GM23338 (cell line): ENCODE measurements at regions not wholly inside any gene's neighbourhood (a gene's known extent, or its start where the extent isn't known, plus 50 kb on each side); places are given as distances from the start of the nearest gene placed in this dataset.

Experiments
- ATAC-seq: fragments of 200-7000 bp; cut with Tn5 transposase; 3 replicates; pipeline ENCODE4 v1.9.1; 2020
- DNase-seq: peaks from one replicate; pipeline ENCODE4 v3.0.0-alpha.2; 2015; ENCODE audit warnings: low spot score
- H2AFZ ChIP-seq: fragments of 200-600 bp; sonication (generic); 2 replicates; pipeline ENCODE4 v1.8.0; 2016; ENCODE audit warnings: antibody characterized with exemption, mild to moderate bottlenecking, moderate library complexity
- H3F3A ChIP-seq: fragments of 200-600 bp; sonication (generic); replicated peaks from 2 replicates; pipeline ENCODE4 v1.8.0; 2017; ENCODE audit warnings: antibody characterized with exemption, mixed run types, low read depth
- H3K27ac ChIP-seq: fragments of 200-600 bp; sonication (generic); 2 replicates; pipeline ENCODE4 v1.6.1; 2016; ENCODE audit warnings: low read depth
- H3K27me3 ChIP-seq: fragments of 200-600 bp; sonication (generic); 2 replicates; pipeline ENCODE4 v1.8.0; 2016; ENCODE audit warnings: mild to moderate bottlenecking, mixed run types, moderate library complexity; ENCODE audit not compliant: insufficient read depth
- H3K36me3 ChIP-seq: fragments of 200-600 bp; sonication (generic); 2 replicates; pipeline ENCODE4 v1.8.0; 2016; ENCODE audit warnings: mild to moderate bottlenecking; ENCODE audit not compliant: insufficient read depth
- H3K4me1 ChIP-seq: fragments of 200-600 bp; sonication (generic); 2 replicates; pipeline ENCODE4 v1.8.0; 2016; ENCODE audit warnings: mild to moderate bottlenecking, moderate library complexity; ENCODE audit not compliant: insufficient read depth
- H3K4me2 ChIP-seq: fragments of 200-600 bp; sonication (generic); 2 replicates; pipeline ENCODE4 v1.7.1; 2017; ENCODE audit warnings: mixed run types
- H3K4me3 ChIP-seq: fragments of 200-600 bp; sonication (generic); 2 replicates; pipeline ENCODE4 v1.6.1; 2016; ENCODE audit warnings: mixed run types
- H3K79me2 ChIP-seq: fragments of 200-600 bp; sonication (generic); replicated peaks from 2 replicates; pipeline ENCODE4 v1.8.0; 2017; ENCODE audit warnings: mild to moderate bottlenecking; ENCODE audit not compliant: insufficient read depth
- H3K9me2 ChIP-seq: fragments of 200-600 bp; sonication (generic); 2 replicates; pipeline ENCODE4 v1.8.0; 2017; ENCODE audit not compliant: insufficient read depth
- H4K20me1 ChIP-seq: fragments of 200-600 bp; sonication (generic); replicated peaks from 2 replicates; pipeline ENCODE4 v1.8.0; 2017; ENCODE audit warnings: mild to moderate bottlenecking; ENCODE audit not compliant: insufficient read depth
- H3K27ac Mint-ChIP-seq: 2 replicates; pipeline ENCODE4 v1.8.0; 2020; ENCODE audit warnings: inconsistent platforms, mild to moderate bottlenecking, moderate library complexity, mixed read lengths
- H3K27me3 Mint-ChIP-seq: 3 replicates; pipeline ENCODE4 v1.8.0; 2022; ENCODE audit warnings: low read depth, mild to moderate bottlenecking, moderate library complexity, mixed read lengths, inconsistent platforms; ENCODE audit not compliant: insufficient read depth, poor library complexity
- H3K36me3 Mint-ChIP-seq: 3 replicates; pipeline ENCODE4 v1.8.0; 2021; ENCODE audit warnings: low read depth, mild to moderate bottlenecking, inconsistent platforms, moderate library complexity, mixed read lengths
- H3K4me1 Mint-ChIP-seq: 3 replicates; pipeline ENCODE4 v1.8.0; 2020; ENCODE audit warnings: mild to moderate bottlenecking, inconsistent platforms, mixed read lengths
- H3K4me3 Mint-ChIP-seq: 3 replicates; pipeline ENCODE4 v1.8.0; 2021; ENCODE audit warnings: moderate library complexity, mild to moderate bottlenecking, inconsistent platforms, mixed read lengths
- H3K9me3 Mint-ChIP-seq: 3 replicates; pipeline ENCODE4 v1.8.0; 2020; ENCODE audit warnings: moderate library complexity, mild to moderate bottlenecking, inconsistent platforms, mixed read lengths
- CREB1 ChIP-seq: fragments of 250-450 bp; sonication (Bioruptor Pico); IDR thresholded peaks from 2 replicates; pipeline ENCODE4 v1.5.0; 2020; ENCODE audit warnings: low read depth, mild to moderate bottlenecking, moderate library complexity
- EZH2 ChIP-seq: fragments of 200-600 bp; sonication (generic); IDR thresholded peaks from one replicate; pipeline ENCODE4 v1.8.0; 2017; ENCODE audit warnings: antibody characterized with exemption, mild to moderate bottlenecking, low read depth; ENCODE audit not compliant: unreplicated experiment
- NANOG ChIP-seq: IDR thresholded peaks from 2 replicates; pipeline ENCODE4 v1.6.1; 2016; ENCODE audit warnings: antibody characterized with exemption, borderline replicate concordance
- ZNF462 ChIP-seq: fragments of 250-450 bp; sonication (Bioruptor Pico); IDR thresholded peaks from 2 replicates; pipeline ENCODE4 v1.5.0; 2020; ENCODE audit warnings: mild to moderate bottlenecking, moderate library complexity

GRCh38 chr12:89235189-89235993, 116.9 kb downstream of the DUSP6 start:
- H3K27ac Mint-ChIP-seq = no peak overlapping the region
- peaks cover 5% of the 10 kb centered on the region; the same call in 1 of the 2 replicates for H3K4me1 ChIP-seq

More at GRCh38 chr12:89235189-89235993, 116.9 kb downstream of the DUSP6 start:
- DNase-seq (no peak), ATAC-seq (no peak)
- Histone ChIP-seq H3K27me3 (no peaks in the 10 kb centered on the region), H2AFZ (peak overlapping the region; percentile 86), H3F3A (no peaks in the 10 kb centered on the region), H3K9me2 (no peaks in the 10 kb centered on the region; the same call in 1 of the 2 replicates), H3K27ac (no peak overlapping the region), H3K79me2 (no peaks in the 10 kb centered on the region), H3K4me2 (no peak overlapping the region; the same call in 1 of the 2 replicates), H3K4me3 (no peak overlapping the region), H4K20me1 (no peaks in the 10 kb centered on the region), H3K36me3 (no peaks in the 10 kb centered on the region; the same call in 1 of the 2 replicates)
- peaks cover 8% of the 10 kb centered on the region for H3K4me1 Mint-ChIP-seq
- H3K36me3 Mint-ChIP-seq = no peaks in the 10 kb centered on the region; the same call in 2 of the 3 replicates
- H3K27me3 Mint-ChIP-seq = no peaks in the 10 kb centered on the region
- peaks cover 4% of the 10 kb centered on the region; the same call in 1 of the 3 replicates for H3K9me3 Mint-ChIP-seq
- TF ChIP-seq ZNF462 (no peak), CREB1 (CRISPR knock-in tag) (no peak), NANOG (no peak), EZH2 (no peak)
- no peak overlapping the region for H3K4me3 Mint-ChIP-seq
